Mesenchymal stem cell (in vitro differentiated cells and primary cell): ENCODE measurements at regions not wholly inside any gene's neighbourhood (a gene's known extent, or its start where the extent isn't known, plus 50 kb on each side); places are given as distances from the start of the nearest gene placed in this dataset.

ENCODE experiments used
- DNase-seq: peaks from one replicate; pipeline ENCODE4 v3.0.0-alpha.2; 2013
- H2AFZ ChIP-seq: one replicate; pipeline ENCODE4 v1.6.1; 2013; ENCODE audit warnings: low read depth, mild to moderate bottlenecking, control low read depth, inconsistent platforms, low read length, moderate library complexity
- H2AK5ac ChIP-seq: 2 replicates; pipeline ENCODE4 v1.6.1; 2013; ENCODE audit warnings: low read length, moderate library complexity, mild to moderate bottlenecking, inconsistent platforms; ENCODE audit not compliant: severe bottlenecking
- H2BK120ac ChIP-seq: one replicate; pipeline ENCODE4 v1.6.1; 2013; ENCODE audit warnings: low read depth, mild to moderate bottlenecking, inconsistent platforms, low read length, moderate library complexity
- H2BK12ac ChIP-seq, 2 experiments: one replicate each; pipeline ENCODE4 v1.6.1; 2013; ENCODE audit warnings: inconsistent platforms in 2 of 2, low read length in 2 of 2, mild to moderate bottlenecking in 2 of 2, moderate library complexity in 2 of 2, control low read depth in 1 of 2
- H2BK15ac ChIP-seq: one replicate; pipeline ENCODE4 v1.6.1; 2013; ENCODE audit warnings: mild to moderate bottlenecking, low read depth, inconsistent platforms; ENCODE audit not compliant: poor library complexity, severe bottlenecking
- H2BK5ac ChIP-seq: 2 replicates; pipeline ENCODE4 v1.6.1; 2013; ENCODE audit warnings: low read depth, mild to moderate bottlenecking, low read length, control low read depth, inconsistent platforms; ENCODE audit not compliant: poor library complexity, severe bottlenecking
- H3K14ac ChIP-seq, 2 experiments: one replicate each; pipeline ENCODE4 v1.6.1; 2013; ENCODE audit warnings: inconsistent platforms in 2 of 2, low read length in 2 of 2, control low read depth in 1 of 2, mild to moderate bottlenecking in 1 of 2, moderate library complexity in 1 of 2
- H3K18ac ChIP-seq, 2 experiments: one replicate each; pipeline ENCODE4 v1.6.1; 2013; ENCODE audit warnings: inconsistent platforms in 2 of 2, low read length in 2 of 2, control low read depth in 1 of 2, low read depth in 1 of 2, mild to moderate bottlenecking in 1 of 2
- H3K23ac ChIP-seq, 2 experiments: one replicate each; pipeline ENCODE4 v1.6.1; 2013; ENCODE audit warnings: inconsistent platforms in 2 of 2, low read length in 2 of 2, mild to moderate bottlenecking in 2 of 2, moderate library complexity in 2 of 2, control low read depth in 1 of 2
- H3K27ac ChIP-seq: 2 replicates; pipeline ENCODE4 v1.5.1; 2013; ENCODE audit warnings: mild to moderate bottlenecking, moderate library complexity, low read length, control low read depth, inconsistent platforms; ENCODE audit not compliant: poor library complexity, severe bottlenecking
- H3K27me3 ChIP-seq, 2 experiments: 2 replicates each; pipeline versions ENCODE4 v1.6.1 to v1.7.0; 2013; ENCODE audit warnings: low read length in 2 of 2, mild to moderate bottlenecking in 2 of 2, moderate library complexity in 2 of 2, control low read depth in 1 of 2, inconsistent platforms in 1 of 2; ENCODE audit not compliant: control insufficient read depth in 1 of 2, insufficient read depth in 1 of 2
- H3K36me3 ChIP-seq, 2 experiments: 2 replicates each; pipeline versions ENCODE4 v1.6.1 to v1.7.0; 2013; ENCODE audit warnings: low read length in 2 of 2, control low read depth in 1 of 2, inconsistent platforms in 1 of 2, low read depth in 1 of 2, mild to moderate bottlenecking in 1 of 2; ENCODE audit not compliant: insufficient read depth in 2 of 2, control insufficient read depth in 1 of 2
- H3K4ac ChIP-seq, 2 experiments: one replicate each; pipeline ENCODE4 v1.6.1; 2013; ENCODE audit warnings: inconsistent platforms in 2 of 2, low read length in 2 of 2, mild to moderate bottlenecking in 2 of 2, moderate library complexity in 2 of 2, control low read depth in 1 of 2, low read depth in 1 of 2
- H3K4me1 ChIP-seq: 2 replicates; pipeline ENCODE4 v1.6.1; 2013; ENCODE audit warnings: low read depth, low read length, control low read depth; ENCODE audit not compliant: control insufficient read depth, insufficient read depth
- H3K4me2 ChIP-seq: 2 replicates; pipeline ENCODE4 v1.6.1; 2013; ENCODE audit warnings: low read length, mild to moderate bottlenecking, inconsistent platforms; ENCODE audit not compliant: poor library complexity, severe bottlenecking
- H3K4me3 ChIP-seq, 2 experiments: 2 replicates each; pipeline versions ENCODE4 v1.5.1 to v1.7.0; 2013; ENCODE audit warnings: low read length in 2 of 2, mild to moderate bottlenecking in 2 of 2, control low read depth in 1 of 2, low read depth in 1 of 2; ENCODE audit not compliant: insufficient read depth in 1 of 2
- H3K79me1 ChIP-seq: replicated peaks from 2 replicates; pipeline ENCODE4 v1.6.1; 2013; ENCODE audit warnings: mild to moderate bottlenecking, control low read depth, low read length, inconsistent platforms; ENCODE audit not compliant: poor library complexity, severe bottlenecking
- H3K9ac ChIP-seq: 2 replicates; pipeline ENCODE4 v1.7.0; 2013; ENCODE audit warnings: mild to moderate bottlenecking, low read length, moderate library complexity
- H3K9me3 ChIP-seq: 2 replicates; pipeline ENCODE4 v1.7.0; 2013; ENCODE audit warnings: mild to moderate bottlenecking, low read length; ENCODE audit not compliant: control insufficient read depth
- H4K8ac ChIP-seq: one replicate; pipeline ENCODE4 v1.6.1; 2013; ENCODE audit warnings: inconsistent platforms, mild to moderate bottlenecking, low read length, moderate library complexity
- H4K91ac ChIP-seq: one replicate; pipeline ENCODE4 v1.6.1; 2013; ENCODE audit warnings: mild to moderate bottlenecking, low read length, inconsistent platforms
- WGBS: methylation state at CpG from one replicate; pipeline ENCODE4 v1.1.7; 2013; ENCODE audit warnings: mixed read lengths; 5-methylcytosine and 5-hydroxymethylcytosine counted together

DNA sequence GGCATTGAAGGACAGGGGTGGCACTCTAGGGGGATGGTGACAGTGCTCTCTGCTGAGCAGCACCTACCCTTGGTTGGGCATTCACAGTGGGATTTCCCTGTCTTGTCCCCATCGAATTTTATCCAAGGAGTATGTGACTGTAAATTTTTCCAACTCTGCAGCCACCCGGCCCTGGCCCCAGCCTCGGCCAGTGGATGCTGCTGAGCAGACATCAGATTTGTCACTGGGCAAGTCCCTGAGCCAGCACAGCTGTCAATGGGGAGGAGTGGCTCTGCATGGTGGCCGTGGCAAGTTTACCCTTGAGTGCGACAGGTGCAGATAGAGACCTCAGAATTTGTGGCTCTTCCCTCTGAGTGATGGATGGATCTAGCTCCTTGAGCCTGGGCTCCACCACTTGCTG is 240.2 kb upstream of the CSF3R start:
- no peaks in the 10 kb centered on the region for H3K9me3 ChIP-seq
- H2BK120ac ChIP-seq, result no peak overlapping the region
- no peak overlapping the region for H2BK15ac ChIP-seq
- no peaks in the 10 kb centered on the region for H3K79me1 ChIP-seq
- H3K36me3 ChIP-seq, result no peaks in the 10 kb centered on the region
- H2AK5ac ChIP-seq, result no peak overlapping the region
- H2BK12ac ChIP-seq, result no peak overlapping the region
- DNase-seq, result no peak
- H2BK5ac ChIP-seq, result no peak overlapping the region
- no peaks in the 10 kb centered on the region for H3K4me1 ChIP-seq
- 77% methylated on average over 5 of the region's 5 CpGs for WGBS
- no peak overlapping the region for H3K27ac ChIP-seq
- no peak overlapping the region for H3K4me3 ChIP-seq
- H4K8ac ChIP-seq, result no peak overlapping the region
- H3K27me3 ChIP-seq, result peaks cover 0 to 8% of the 10 kb centered on the region in 2 experiments
- H2AFZ ChIP-seq, result no peak overlapping the region
- no peak overlapping the region for H3K14ac ChIP-seq
- no peak overlapping the region for H3K4me2 ChIP-seq
- no peak overlapping the region for H3K18ac ChIP-seq
- H3K4ac ChIP-seq, result no peak overlapping the region
- no peak overlapping the region for H4K91ac ChIP-seq
- no peak overlapping the region for H3K23ac ChIP-seq
- H3K9ac ChIP-seq, result no peak overlapping the region

DNA sequence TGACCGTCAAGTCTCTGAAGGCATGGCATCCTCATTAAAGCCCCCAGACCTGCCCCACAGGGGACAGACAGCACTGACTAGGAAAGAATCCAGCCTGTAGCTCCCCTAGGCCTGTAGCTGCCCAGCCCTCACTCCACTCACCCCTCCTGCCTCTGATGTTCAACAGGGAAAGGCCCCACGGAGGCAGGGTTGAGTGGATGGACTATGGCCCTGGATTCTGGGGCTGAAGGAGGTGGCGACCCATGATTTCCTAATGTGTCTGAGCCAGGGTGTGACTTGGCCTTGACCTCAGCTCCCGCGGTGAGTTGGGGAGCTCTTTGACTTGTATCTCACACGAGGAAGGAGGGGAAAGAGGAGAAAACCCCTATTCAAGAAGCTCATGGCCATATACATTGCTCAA is 238.5 kb upstream of the CSF3R start:
- no peak overlapping the region for H3K4me3 ChIP-seq
- WGBS, result 73% methylated on average over 3 of the region's 6 CpGs

DNA sequence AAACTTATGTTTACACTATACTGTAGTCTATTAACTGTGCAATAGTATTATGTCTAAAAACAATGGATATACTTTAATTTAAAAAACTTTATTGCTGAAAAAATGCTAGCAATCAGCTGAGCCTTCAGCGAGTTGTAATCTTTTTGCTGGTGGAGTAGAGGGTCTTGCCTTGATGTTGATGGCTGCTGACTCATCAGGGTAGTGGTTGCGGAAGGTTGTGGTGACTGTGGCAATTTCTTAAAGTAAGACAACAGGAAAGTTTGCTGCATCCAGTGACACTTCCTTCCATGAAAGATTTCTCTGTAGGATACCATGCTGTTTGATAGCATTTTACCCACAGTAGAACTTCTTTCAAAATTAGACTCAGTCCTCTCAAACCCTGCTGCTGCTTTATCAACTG is 234.7 kb upstream of the CSF3R start:
- Histone ChIP-seq H3K79me1 (no peaks in the 10 kb centered on the region), H3K36me3 (no peaks in the 10 kb centered on the region), H3K4ac (no peak overlapping the region), H4K91ac (no peak overlapping the region), H2BK120ac (no peak overlapping the region), H3K4me3 (no peak overlapping the region), H3K27me3 (peaks cover 0 to 20% of the 10 kb centered on the region in 2 experiments), H2BK5ac (no peak overlapping the region), H2AFZ (no peak overlapping the region), H3K18ac (no peak overlapping the region), H2BK12ac (no peak overlapping the region), H3K4me1 (no peaks in the 10 kb centered on the region), H3K4me2 (no peak overlapping the region), H3K9ac (no peak overlapping the region), H4K8ac (no peak overlapping the region), H3K23ac (no peak overlapping the region), H2BK15ac (no peak overlapping the region), H3K27ac (no peak overlapping the region), H3K9me3 (no peaks in the 10 kb centered on the region), H3K14ac (no peak overlapping the region), H2AK5ac (no peak overlapping the region)
- WGBS, result 80% methylated on average over 2 of the region's 2 CpGs
- DNase-seq, result no peak

More for the DNA sequence above, 238.5 kb upstream of the CSF3R start:
- Histone ChIP-seq H4K8ac (no peak overlapping the region), H3K18ac (no peak overlapping the region), H3K79me1 (no peaks in the 10 kb centered on the region), H3K4me1 (no peaks in the 10 kb centered on the region), H4K91ac (no peak overlapping the region), H3K27ac (no peak overlapping the region), H3K4me2 (no peak overlapping the region), H3K27me3 (peaks cover 0 to 8% of the 10 kb centered on the region in 2 experiments), H3K23ac (no peak overlapping the region), H2BK12ac (no peak overlapping the region), H2BK5ac (no peak overlapping the region), H2AFZ (no peak overlapping the region), H3K14ac (no peak overlapping the region), H2AK5ac (no peak overlapping the region), H2BK120ac (no peak overlapping the region), H3K4ac (no peak overlapping the region), H3K36me3 (no peaks in the 10 kb centered on the region), H2BK15ac (no peak overlapping the region), H3K9ac (no peak overlapping the region), H3K9me3 (no peaks in the 10 kb centered on the region)
- DNase-seq, result no peak

DNA sequence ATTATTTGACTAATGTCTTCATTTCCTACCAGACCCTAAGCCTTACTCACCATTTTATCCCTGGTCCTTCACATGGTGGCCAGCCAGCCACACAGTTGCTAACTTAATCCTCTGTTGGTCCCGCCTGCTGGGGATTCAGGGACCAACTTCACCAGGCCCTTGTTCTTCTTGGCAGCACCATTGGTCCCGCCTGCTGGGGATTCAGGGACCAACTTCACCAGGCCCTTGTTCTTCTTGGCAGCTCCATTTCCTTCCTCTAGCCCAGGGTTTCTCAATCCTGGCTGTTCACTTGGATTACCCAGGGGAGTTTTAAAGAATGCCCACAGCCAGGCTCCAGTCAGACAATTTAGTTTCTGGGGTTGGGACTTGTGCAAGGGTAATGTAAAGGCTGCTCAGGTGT is 233.1 kb upstream of the CSF3R start:
- Histone ChIP-seq H2BK12ac (no peak overlapping the region), H2AFZ (no peak overlapping the region), H4K91ac (no peak overlapping the region), H4K8ac (no peak overlapping the region), H3K4ac (no peak overlapping the region), H3K18ac (no peak overlapping the region), H3K79me1 (no peaks in the 10 kb centered on the region), H3K4me1 (no peaks in the 10 kb centered on the region), H3K27me3 (peaks cover 0 to 29% of the 10 kb centered on the region in 2 experiments), H2AK5ac (no peak overlapping the region), H3K36me3 (no peaks in the 10 kb centered on the region), H2BK15ac (no peak overlapping the region), H3K9ac (no peak overlapping the region), H3K27ac (no peak overlapping the region), H3K23ac (no peak overlapping the region), H3K4me3 (no peak overlapping the region), H2BK120ac (no peak overlapping the region), H3K14ac (no peak overlapping the region), H2BK5ac (no peak overlapping the region), H3K4me2 (no peak overlapping the region), H3K9me3 (no peaks in the 10 kb centered on the region)
- WGBS, result 46% methylated on average over 2 of the region's 2 CpGs
- DNase-seq, result no peak
